ENCODE measurements at regions not wholly inside any gene's neighbourhood (a gene's known extent, or its start where the extent isn't known, plus 50 kb on each side); places are given as distances from the start of the nearest gene placed in this dataset.

DNA sequence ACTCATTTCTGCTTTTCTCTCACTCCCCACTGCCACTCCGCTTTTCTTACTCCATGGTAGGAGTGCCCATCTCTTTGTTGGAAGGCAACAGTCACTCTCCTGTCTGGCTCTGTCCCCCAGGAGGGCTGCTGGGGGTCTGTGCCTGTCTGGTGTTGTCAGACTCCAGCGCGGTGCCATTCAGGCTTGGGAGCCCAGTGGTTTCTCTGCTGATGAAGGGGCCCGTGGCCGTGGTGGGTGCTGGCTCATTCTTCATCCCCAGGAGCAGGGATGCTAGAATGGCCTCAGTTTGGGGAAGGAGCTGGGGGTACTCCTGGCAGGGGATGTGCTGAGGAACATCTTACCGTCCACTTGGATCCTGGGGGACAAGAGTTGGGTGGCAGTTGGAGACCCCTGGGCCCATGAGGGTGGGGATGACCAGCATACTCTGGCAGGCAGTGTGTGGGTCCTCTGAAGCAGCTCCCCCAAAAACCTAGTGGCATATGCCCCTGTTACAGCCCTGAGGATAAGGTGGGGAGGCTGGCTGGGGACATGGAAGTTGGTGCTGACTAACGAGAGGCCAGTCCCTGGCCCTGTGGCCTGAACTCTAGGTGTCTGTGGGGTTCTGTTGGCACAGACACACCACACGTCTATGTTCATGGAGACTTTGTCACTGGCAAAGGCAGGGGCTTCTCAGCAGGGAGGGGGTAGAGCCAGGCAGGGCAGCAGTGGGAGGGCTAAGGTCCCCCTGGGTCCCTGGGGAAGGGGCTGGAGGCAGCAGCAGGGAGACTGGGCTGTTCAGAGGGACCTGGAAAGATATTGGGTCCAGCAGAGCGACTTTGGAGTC is 102.8 kb upstream of the RET start:
- no peak for TF ChIP-seq CTCF (IDR thresholded peaks at IDR 0.05; ENCODE audit: control insufficient read depth, insufficient read depth, low read depth, low read length, missing control alignments)
- no peak overlapping the region for H3K4me3 ChIP-seq (ENCODE audit: control insufficient read depth, low read depth, low read length)
- DNase-seq (ENCODE audit: low read depth), result no peak

DNA sequence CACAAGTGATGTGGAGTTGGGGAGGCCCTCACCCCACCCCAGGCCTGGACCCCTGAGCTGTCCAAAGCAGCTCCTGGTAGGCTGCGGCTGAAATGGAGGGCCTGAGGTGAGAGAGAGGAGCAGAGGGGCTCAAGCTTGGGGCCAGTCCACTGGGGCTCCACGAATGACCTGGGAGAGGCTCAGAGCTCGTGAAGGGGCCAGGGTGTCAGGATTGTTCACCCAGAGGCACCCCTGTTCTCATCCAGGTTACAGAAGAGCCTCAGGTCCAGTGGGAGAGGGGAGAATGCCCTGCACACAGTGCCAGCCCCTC is 102.2 kb upstream of the RET start:
- no peak overlapping the region for H3K4me3 ChIP-seq (ENCODE audit: control insufficient read depth, low read depth, low read length)
- DNase-seq (ENCODE audit: low read depth), result no peak
- TF ChIP-seq CTCF (IDR thresholded peaks at IDR 0.05; ENCODE audit: control insufficient read depth, insufficient read depth, low read depth, low read length, missing control alignments), result no peak

DNA sequence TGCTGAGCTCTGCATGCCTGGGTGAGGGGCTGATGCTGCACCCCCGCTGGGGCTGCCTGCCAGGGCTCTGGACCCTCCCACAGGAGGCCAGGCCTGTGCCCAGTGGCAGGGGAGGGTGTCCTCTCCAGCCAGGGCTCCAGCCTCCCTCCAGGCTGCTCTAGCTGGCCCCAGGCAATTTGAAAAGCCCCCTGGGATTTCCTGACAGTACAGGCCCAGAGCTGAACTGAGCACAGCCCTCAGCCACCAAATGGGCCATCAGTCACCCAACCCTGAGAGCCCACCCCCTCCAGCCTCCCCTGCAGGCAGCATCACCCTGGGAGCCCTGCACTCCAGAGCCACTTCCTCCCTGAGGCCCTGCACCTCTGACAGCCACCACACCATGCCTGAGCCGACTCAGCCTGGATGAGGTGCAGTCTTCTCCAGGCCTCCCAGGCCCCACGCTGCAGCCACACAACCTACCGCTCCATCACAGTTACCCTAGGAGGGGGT is 101.8 kb upstream of the RET start:
- DNase-seq (ENCODE audit: low read depth), result no peak
- TF ChIP-seq CTCF (IDR thresholded peaks at IDR 0.05; ENCODE audit: control insufficient read depth, insufficient read depth, low read depth, low read length, missing control alignments), result no peak
- H3K4me3 ChIP-seq (ENCODE audit: control insufficient read depth, low read depth, low read length), result no peak overlapping the region

DNA sequence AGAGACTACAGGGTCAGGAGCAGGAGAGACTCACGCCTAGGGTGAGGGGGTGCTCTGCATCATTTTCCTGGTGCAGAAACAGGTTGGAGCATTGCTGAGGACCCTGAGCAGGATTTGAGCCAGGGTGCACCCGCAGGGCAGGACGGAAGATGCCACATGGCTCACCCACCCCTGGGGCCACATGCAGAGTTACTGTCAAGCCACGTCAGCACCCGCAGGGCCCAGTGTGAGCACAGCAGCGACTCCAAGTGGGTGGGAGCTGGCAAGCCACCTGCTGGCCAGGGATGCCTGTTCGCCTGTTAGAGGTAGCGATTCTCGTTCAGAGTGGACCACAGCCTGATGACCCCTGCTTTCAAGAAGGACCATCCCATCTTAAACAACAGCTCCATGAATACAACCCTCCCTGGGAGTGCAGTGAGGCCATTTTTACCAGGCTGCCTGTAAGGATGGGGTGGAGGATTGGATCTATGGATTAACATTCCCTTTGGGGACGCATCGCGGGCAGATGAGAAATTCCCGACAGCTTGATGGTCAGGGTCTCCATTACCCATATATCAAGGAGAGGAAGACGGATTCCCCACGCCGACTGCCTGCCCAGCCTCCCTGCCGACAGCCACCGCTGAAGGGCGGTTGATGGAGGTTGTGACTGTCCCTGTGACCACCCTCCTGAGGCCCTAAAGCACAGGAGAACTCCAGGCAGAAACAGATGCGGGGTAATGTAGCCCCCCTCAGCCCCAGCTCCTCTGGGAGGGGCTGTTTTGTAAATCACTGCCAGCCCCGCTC is 101.1 kb upstream of the RET start:
- no peak for DNase-seq (ENCODE audit: low read depth)
- H3K4me3 ChIP-seq (ENCODE audit: control insufficient read depth, low read depth, low read length), result no peak overlapping the region
- TF ChIP-seq CTCF (IDR thresholded peaks at IDR 0.05; ENCODE audit: control insufficient read depth, insufficient read depth, low read depth, low read length, missing control alignments), result no peak

DNA sequence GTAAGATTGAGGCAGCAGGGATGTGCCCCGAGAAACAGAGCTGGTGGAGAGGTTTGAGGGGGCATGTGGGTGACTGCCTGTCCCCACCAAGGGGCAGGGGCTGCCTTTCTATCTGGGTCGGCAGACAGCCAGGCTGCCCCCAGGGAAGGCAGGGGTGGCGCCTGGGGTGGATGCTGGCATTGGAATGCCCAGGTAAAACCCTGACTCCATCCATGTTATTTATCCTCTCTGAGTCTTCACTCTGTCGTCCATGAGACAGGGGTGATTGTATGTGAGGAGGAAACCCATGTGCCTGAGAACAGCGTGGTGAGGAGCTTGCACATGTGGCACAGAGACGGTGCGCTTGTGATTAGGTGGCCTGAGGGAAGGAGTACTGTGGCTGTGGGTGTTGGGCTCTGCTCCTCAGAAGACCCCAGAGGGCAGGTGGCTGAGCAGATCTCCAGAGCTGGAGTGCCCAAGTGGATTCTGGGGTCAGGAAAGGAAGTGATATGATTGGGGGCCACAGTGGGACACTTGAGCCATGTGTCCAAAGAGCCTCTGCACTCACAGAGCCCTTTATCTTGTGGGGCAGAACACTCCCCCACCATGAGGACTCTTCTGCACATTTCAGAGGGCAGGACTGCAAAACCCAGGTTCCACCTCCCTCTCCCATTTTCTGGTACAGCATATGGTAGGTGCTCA is 100.4 kb upstream of the RET start:
- no peak for DNase-seq (ENCODE audit: low read depth)
- H3K4me3 ChIP-seq (ENCODE audit: control insufficient read depth, low read depth, low read length), result no peak overlapping the region
- no peak for TF ChIP-seq CTCF (IDR thresholded peaks at IDR 0.05; ENCODE audit: control insufficient read depth, insufficient read depth, low read depth, low read length, missing control alignments)

DNA sequence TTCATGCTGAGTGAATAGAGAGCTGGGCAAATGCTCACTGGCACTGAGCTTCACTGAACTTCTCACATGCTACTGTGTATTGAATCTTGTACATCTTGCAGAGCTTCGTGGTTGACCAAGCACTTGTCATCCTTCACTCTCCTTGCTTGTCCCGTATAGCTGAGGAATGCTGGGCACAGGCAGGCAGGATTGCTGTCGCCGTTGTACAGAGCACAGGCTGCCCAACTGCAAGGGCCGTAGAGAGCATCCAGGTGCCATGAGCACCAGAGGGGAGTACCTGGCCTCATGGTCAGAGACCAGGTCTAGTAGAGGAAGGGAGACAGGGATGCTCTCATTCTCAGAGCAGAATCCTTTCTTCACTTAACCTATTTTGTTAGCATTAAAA is 99.8 kb upstream of the RET start:
- no peak overlapping the region for H3K4me3 ChIP-seq (ENCODE audit: control insufficient read depth, low read depth, low read length)
- no peak for TF ChIP-seq CTCF (IDR thresholded peaks at IDR 0.05; ENCODE audit: control insufficient read depth, insufficient read depth, low read depth, low read length, missing control alignments)
- no peak for DNase-seq (ENCODE audit: low read depth)
